Right renal cortex interstitium (tissue), 3 donors: ENCODE measurements at regions not wholly inside any gene's neighbourhood (a gene's known extent, or its start where the extent isn't known, plus 50 kb on each side); places are given as distances from the start of the nearest gene placed in this dataset.
"Not testable (repeated sequence)": the region's sequence is repeated elsewhere in the genome, so short reads cannot be mapped to it uniquely, and the experiment has no call there.

Experiments
- DNase-seq, 3 donors: peaks; one replicate each; pipeline ENCODE4 v3.0.0-alpha.2; 2013; ENCODE audit warnings: low read depth in 3 of 3, low spot score in 2 of 3

DNA sequence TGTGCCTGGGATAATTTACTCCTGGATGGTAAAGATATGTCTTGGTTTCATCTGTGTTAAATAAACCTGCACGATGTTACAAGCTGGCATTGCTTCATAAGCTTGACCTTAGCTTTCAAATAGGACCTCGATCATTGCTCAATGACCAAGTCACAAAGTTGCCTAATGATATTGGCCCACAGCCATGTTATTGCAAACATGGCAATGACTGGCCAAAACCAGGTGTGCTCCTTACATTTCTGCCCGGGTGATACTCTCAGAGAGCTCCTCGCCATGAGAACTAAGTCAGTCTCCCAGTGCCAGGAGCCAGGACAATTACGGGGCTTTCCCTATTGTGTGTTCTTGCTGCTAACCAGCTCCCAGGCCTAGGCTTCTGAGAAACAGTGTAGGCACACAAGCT lies 72.5 kb upstream of the CYP1B1 start:
- no peak for DNase-seq

DNA sequence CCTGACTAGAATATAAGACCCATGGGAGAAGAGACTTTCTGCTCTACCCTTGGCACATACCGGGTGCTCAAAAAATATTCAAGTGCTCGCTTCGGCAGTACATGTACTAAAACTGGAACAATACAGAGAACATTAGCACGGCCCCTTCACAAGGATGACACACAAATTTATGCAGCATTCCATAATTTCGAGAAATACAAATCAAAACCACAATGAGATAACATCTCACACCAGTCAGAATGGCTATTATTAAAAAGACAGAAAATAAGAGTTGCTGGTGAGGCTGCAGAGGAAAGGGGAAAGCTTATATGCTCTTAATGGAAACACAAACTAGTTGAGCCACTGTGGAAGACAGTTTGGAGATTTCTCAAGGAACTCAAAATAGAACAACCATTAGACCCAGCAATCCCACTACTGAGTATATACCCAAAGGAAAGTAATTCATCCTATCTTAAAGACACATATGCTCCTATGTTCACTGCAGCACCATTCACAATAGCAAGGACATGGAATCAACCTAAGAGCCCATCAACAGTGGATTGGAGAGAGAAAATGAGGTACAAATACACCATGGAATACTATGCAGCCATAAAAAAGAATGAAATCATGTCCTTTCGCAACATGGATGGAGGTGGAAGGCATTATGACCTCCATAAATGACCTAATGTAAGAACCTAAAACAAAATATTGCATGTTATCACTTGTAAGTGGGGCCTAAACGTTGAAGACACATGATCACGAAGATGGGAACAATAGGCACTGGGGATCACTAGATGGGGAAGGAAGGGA lies 71.6 kb upstream of the CYP1B1 start:
- DNase-seq = no peak

GRCh38 chr2:38146907-38147307 lies 71.0 kb upstream of the CYP1B1 start:
- no peak for DNase-seq

GRCh38 chr2:38146275-38146906 lies 70.4 kb upstream of the CYP1B1 start:
- DNase-seq = no peak

- DNase-seq = no peak
Observed at GRCh38 chr2:38145236-38145635, 69.3 kb upstream of the CYP1B1 start.

- no peak for DNase-seq
Observed at GRCh38 chr2:38142627-38143026, 66.7 kb upstream of the CYP1B1 start.

GRCh38 chr2:38141501-38141900 lies 65.5 kb upstream of the CYP1B1 start:
- no peak for DNase-seq

DNA sequence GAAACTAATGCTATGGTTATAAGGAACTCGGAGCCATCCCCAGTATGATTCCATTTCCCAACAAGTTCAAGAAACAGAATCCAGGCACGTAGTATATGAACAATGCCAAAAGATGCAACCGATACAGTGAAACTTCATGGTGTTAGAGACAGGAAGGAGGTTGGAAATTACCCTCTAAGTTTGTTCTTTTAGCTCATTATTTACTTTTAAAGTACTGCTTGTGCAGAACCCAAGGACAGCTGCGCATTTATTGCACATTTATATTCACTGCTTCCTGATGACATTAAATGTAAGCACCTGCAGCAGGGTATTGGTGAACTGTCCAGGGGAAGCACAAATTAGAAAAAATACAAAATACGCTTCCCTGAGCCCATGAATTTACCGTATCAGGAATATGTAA lies 63.0 kb upstream of the CYP1B1 start:
- no peak for DNase-seq

- DNase-seq = no peak
Observed at GRCh38 chr2:38138419-38138818, 62.5 kb upstream of the CYP1B1 start.

GRCh38 chr2:38137958-38138357 lies 62.0 kb upstream of the CYP1B1 start:
- DNase-seq = not testable (repeated sequence)

- DNase-seq = no peak
Observed at GRCh38 chr2:38131676-38132075, 55.7 kb upstream of the CYP1B1 start.

- DNase-seq = no peak
Observed at GRCh38 chr2:38130876-38131275, 54.9 kb upstream of the CYP1B1 start.

DNA sequence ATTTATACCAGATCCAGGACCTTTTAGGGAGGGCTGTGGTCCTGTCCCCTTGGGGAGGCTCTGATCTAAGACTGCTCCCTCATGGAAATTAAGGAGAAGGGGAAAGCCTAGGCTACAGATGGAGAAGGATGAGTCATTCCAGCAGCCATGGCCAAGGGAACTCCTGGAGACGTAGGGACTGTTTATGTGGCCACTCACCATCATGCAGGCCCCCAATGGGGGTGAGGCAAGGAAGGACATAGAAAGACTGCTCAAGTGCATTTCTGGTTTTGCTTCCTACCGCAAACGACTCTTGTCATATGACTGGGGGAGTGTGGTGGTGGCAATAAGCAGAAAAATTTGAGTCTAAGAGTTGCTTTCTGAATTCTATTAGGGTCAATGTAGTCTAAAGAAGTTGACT lies 54.0 kb upstream of the CYP1B1 start:
- DNase-seq = no peak

DNA sequence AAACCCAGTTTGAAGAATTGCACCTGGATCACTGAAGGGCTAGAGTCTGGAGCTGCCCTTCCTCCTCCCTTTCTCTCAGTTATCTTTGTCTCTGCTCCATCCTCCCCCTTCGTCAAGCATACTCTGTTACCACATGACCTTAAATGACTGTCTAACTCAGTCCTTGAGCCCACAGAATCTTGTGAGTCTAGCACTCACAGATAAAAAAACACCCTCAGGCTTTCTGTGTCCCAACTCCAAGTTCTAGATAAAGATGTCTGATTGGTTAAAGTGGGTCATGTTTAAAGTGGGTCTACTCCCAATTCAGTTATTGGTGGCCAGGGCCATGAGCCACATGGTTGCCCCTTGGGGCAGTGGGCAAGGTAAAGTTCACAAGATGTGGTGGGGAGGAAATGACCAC lies 53.5 kb upstream of the CYP1B1 start:
- DNase-seq = no peak

DNA sequence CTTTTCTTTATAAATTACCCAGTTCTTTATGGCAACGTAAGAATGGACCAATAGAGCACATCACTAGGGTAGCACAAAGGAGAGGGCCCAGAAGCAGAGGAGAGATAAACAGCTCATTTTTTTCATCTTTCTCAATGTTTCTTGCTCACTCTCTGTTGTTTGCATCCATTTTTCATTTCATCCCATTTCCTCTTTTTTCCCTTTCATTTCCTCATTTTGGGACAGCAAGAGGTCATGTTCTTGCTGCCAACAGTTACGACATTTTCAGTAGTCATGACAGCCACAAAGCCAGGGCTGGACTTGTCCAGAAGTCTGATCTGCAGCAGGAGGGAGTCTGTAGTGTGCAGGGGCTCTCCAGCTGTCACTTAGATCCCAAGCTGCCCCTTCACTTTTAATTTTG lies 52.7 kb upstream of the CYP1B1 start:
- DNase-seq = no peak

DNA sequence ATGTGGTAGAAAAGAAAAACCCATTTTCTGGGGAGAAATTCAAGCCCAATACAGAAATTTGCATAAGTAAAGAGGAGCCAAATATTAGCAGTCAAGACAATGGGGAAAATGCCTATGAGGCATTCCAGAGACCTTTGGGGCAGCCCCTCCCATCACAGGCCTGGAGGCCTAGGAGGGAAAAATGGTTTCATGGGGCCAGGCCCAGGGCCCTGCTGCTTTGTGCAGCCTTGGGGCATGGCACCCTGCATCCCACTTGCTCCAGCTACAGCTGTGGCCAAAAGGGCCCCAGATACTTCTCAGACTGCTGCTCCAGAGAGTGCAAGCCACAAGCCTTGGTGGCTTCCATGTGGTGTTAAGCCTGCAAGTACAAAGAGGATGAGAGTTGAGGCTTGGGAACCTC lies 51.3 kb upstream of the CYP1B1 start:
- no peak for DNase-seq

DNA sequence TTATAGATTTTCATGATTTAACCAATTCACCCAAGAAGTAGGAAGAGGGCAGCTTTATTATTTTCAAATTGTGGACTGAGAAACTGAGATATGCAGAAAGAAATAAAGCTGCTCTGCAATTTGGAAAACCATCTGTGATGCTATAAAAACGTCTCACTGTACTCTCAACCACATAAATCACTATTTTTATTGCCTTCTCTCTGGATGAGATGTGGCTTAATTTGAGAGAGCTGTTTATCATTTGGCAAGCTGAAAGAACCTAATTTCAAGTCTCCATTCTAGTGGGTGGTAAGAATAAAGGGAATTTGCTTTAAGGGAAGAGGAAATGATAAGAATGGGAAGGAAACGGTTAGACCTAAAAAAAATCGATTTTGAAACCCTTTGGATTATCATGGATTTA lies 49.9 kb upstream of the CYP1B1 start:
- peak in 2 of 3 donors; percentile 57 to 60 for DNase-seq
